ENCODE measurements at regions not wholly inside any gene's neighbourhood (a gene's known extent, or its start where the extent isn't known, plus 50 kb on each side); places are given as distances from the start of the nearest gene placed in this dataset.

- Histone ChIP-seq H3K14ac (ENCODE audit: low read length in 2 of 2) (no peak overlapping the region), H3K9me3 (ENCODE audit: control insufficient read depth, low read length) (no peaks in the 10 kb centered on the region), H2AK5ac (ENCODE audit: low read length, severe bottlenecking) (no peak overlapping the region), H3K4me3 (ENCODE audit: insufficient read depth in 1 of 2, low read depth in 1 of 2, low read length in 2 of 2) (no peak overlapping the region), H2BK15ac (ENCODE audit: low read depth, poor library complexity, severe bottlenecking) (no peak overlapping the region), H2AFZ (ENCODE audit: low read depth, low read length) (no peak overlapping the region), H3K36me3 (ENCODE audit: control insufficient read depth in 1 of 2, insufficient read depth in 2 of 2, low read depth in 1 of 2, low read length in 2 of 2) (no peaks in the 10 kb centered on the region), H2BK5ac (ENCODE audit: low read depth, low read length, poor library complexity, severe bottlenecking) (no peak overlapping the region), H4K91ac (ENCODE audit: low read length) (no peak overlapping the region), H4K8ac (ENCODE audit: low read length) (no peak overlapping the region), H3K9ac (ENCODE audit: low read length) (no peak overlapping the region), H2BK120ac (ENCODE audit: low read depth, low read length) (no peak overlapping the region), H3K4me1 (ENCODE audit: control insufficient read depth, insufficient read depth, low read depth, low read length) (no peaks in the 10 kb centered on the region), H3K23ac (ENCODE audit: low read length in 2 of 2) (no peak overlapping the region), H3K27me3 (ENCODE audit: control insufficient read depth in 1 of 2, insufficient read depth in 1 of 2, low read length in 2 of 2) (no peaks in the 10 kb centered on the region), H3K18ac (ENCODE audit: low read depth in 1 of 2, low read length in 2 of 2) (no peak overlapping the region), H3K4me2 (ENCODE audit: low read length, poor library complexity, severe bottlenecking) (no peak overlapping the region), H3K79me1 (replicated peaks; ENCODE audit: low read length, poor library complexity, severe bottlenecking) (no peaks in the 10 kb centered on the region), H3K4ac (ENCODE audit: low read depth in 1 of 2, low read length in 2 of 2) (no peak overlapping the region), H2BK12ac (ENCODE audit: low read length in 2 of 2) (no peak overlapping the region), H3K27ac (ENCODE audit: low read length, poor library complexity, severe bottlenecking) (no peak overlapping the region)
- no peak for DNase-seq
- 84% methylated on average over 5 of the region's 5 CpGs for WGBS
Observed at GRCh38 chr7:115632636-115633035, 397.9 kb downstream of the TFEC start.

- H4K8ac ChIP-seq (ENCODE audit: low read length) = no peak overlapping the region
- no peak overlapping the region for H3K4ac ChIP-seq (ENCODE audit: low read depth in 1 of 2, low read length in 2 of 2)
- WGBS = 60% methylated on average over 6 of the region's 6 CpGs
- H3K36me3 ChIP-seq (ENCODE audit: control insufficient read depth in 1 of 2, insufficient read depth in 2 of 2, low read depth in 1 of 2, low read length in 2 of 2) = no peaks in the 10 kb centered on the region
- H2BK15ac ChIP-seq (ENCODE audit: low read depth, poor library complexity, severe bottlenecking) = no peak overlapping the region
- no peak overlapping the region for H3K18ac ChIP-seq (ENCODE audit: low read depth in 1 of 2, low read length in 2 of 2)
- H3K23ac ChIP-seq (ENCODE audit: low read length in 2 of 2) = no peak overlapping the region
- no peak overlapping the region for H2BK120ac ChIP-seq (ENCODE audit: low read depth, low read length)
- no peak overlapping the region for H3K4me2 ChIP-seq (ENCODE audit: low read length, poor library complexity, severe bottlenecking)
- no peak overlapping the region for H3K9ac ChIP-seq (ENCODE audit: low read length)
- no peak overlapping the region for H3K27ac ChIP-seq (ENCODE audit: low read length, poor library complexity, severe bottlenecking)
- H2BK12ac ChIP-seq (ENCODE audit: low read length in 2 of 2) = no peak overlapping the region
- no peak overlapping the region for H2BK5ac ChIP-seq (ENCODE audit: low read depth, low read length, poor library complexity, severe bottlenecking)
- H4K91ac ChIP-seq (ENCODE audit: low read length) = no peak overlapping the region
- no peaks in the 10 kb centered on the region for H3K79me1 ChIP-seq (replicated peaks; ENCODE audit: low read length, poor library complexity, severe bottlenecking)
- no peak overlapping the region for H2AFZ ChIP-seq (ENCODE audit: low read depth, low read length)
- H2AK5ac ChIP-seq (ENCODE audit: low read length, severe bottlenecking) = no peak overlapping the region
- DNase-seq = peak; percentile 33
- H3K9me3 ChIP-seq (ENCODE audit: control insufficient read depth, low read length) = no peaks in the 10 kb centered on the region
- no peaks in the 10 kb centered on the region for H3K27me3 ChIP-seq (ENCODE audit: control insufficient read depth in 1 of 2, insufficient read depth in 1 of 2, low read length in 2 of 2)
- H3K4me3 ChIP-seq (ENCODE audit: insufficient read depth in 1 of 2, low read depth in 1 of 2, low read length in 2 of 2) = no peak overlapping the region
- no peaks in the 10 kb centered on the region for H3K4me1 ChIP-seq (ENCODE audit: control insufficient read depth, insufficient read depth, low read depth, low read length)
- H3K14ac ChIP-seq (ENCODE audit: low read length in 2 of 2) = no peak overlapping the region
Observed at GRCh38 chr7:115631782-115632181, 398.8 kb downstream of the TFEC start.

GRCh38 chr7:115630049-115630448 is 400.5 kb downstream of the TFEC start:
- Histone ChIP-seq H3K23ac (ENCODE audit: low read length in 2 of 2) (no peak overlapping the region), H3K27ac (ENCODE audit: low read length, poor library complexity, severe bottlenecking) (no peak overlapping the region), H2BK5ac (ENCODE audit: low read depth, low read length, poor library complexity, severe bottlenecking) (no peak overlapping the region), H3K4me3 (ENCODE audit: insufficient read depth in 1 of 2, low read depth in 1 of 2, low read length in 2 of 2) (no peak overlapping the region), H2BK120ac (ENCODE audit: low read depth, low read length) (no peak overlapping the region), H3K9me3 (ENCODE audit: control insufficient read depth, low read length) (no peaks in the 10 kb centered on the region), H4K91ac (ENCODE audit: low read length) (no peak overlapping the region), H4K8ac (ENCODE audit: low read length) (no peak overlapping the region), H2AK5ac (ENCODE audit: low read length, severe bottlenecking) (no peak overlapping the region), H3K36me3 (ENCODE audit: control insufficient read depth in 1 of 2, insufficient read depth in 2 of 2, low read depth in 1 of 2, low read length in 2 of 2) (no peaks in the 10 kb centered on the region), H3K79me1 (replicated peaks; ENCODE audit: low read length, poor library complexity, severe bottlenecking) (no peaks in the 10 kb centered on the region), H3K14ac (ENCODE audit: low read length in 2 of 2) (no peak overlapping the region), H3K9ac (ENCODE audit: low read length) (no peak overlapping the region), H3K4me2 (ENCODE audit: low read length, poor library complexity, severe bottlenecking) (no peak overlapping the region), H2BK12ac (ENCODE audit: low read length in 2 of 2) (no peak overlapping the region), H2BK15ac (ENCODE audit: low read depth, poor library complexity, severe bottlenecking) (no peak overlapping the region), H2AFZ (ENCODE audit: low read depth, low read length) (no peak overlapping the region), H3K18ac (ENCODE audit: low read depth in 1 of 2, low read length in 2 of 2) (no peak overlapping the region), H3K4me1 (ENCODE audit: control insufficient read depth, insufficient read depth, low read depth, low read length) (no peaks in the 10 kb centered on the region), H3K27me3 (ENCODE audit: control insufficient read depth in 1 of 2, insufficient read depth in 1 of 2, low read length in 2 of 2) (no peaks in the 10 kb centered on the region), H3K4ac (ENCODE audit: low read depth in 1 of 2, low read length in 2 of 2) (no peak overlapping the region)
- WGBS = 97% methylated on average over 4 of the region's 4 CpGs
- DNase-seq = no peak

GRCh38 chr7:115618676-115619075 is 411.9 kb downstream of the TFEC start:
- Histone ChIP-seq H3K4ac (ENCODE audit: low read depth in 1 of 2, low read length in 2 of 2) (no peak overlapping the region), H3K27ac (ENCODE audit: low read length, poor library complexity, severe bottlenecking) (no peak overlapping the region), H3K9me3 (ENCODE audit: control insufficient read depth, low read length) (no peaks in the 10 kb centered on the region), H2AK5ac (ENCODE audit: low read length, severe bottlenecking) (no peak overlapping the region), H2BK12ac (ENCODE audit: low read length in 2 of 2) (no peak overlapping the region), H3K23ac (ENCODE audit: low read length in 2 of 2) (no peak overlapping the region), H2BK15ac (ENCODE audit: low read depth, poor library complexity, severe bottlenecking) (no peak overlapping the region), H3K4me1 (ENCODE audit: control insufficient read depth, insufficient read depth, low read depth, low read length) (no peaks in the 10 kb centered on the region), H3K27me3 (ENCODE audit: control insufficient read depth in 1 of 2, insufficient read depth in 1 of 2, low read length in 2 of 2) (no peaks in the 10 kb centered on the region), H2BK5ac (ENCODE audit: low read depth, low read length, poor library complexity, severe bottlenecking) (no peak overlapping the region), H4K8ac (ENCODE audit: low read length) (no peak overlapping the region), H3K36me3 (ENCODE audit: control insufficient read depth in 1 of 2, insufficient read depth in 2 of 2, low read depth in 1 of 2, low read length in 2 of 2) (no peaks in the 10 kb centered on the region), H3K79me1 (replicated peaks; ENCODE audit: low read length, poor library complexity, severe bottlenecking) (no peaks in the 10 kb centered on the region), H4K91ac (ENCODE audit: low read length) (no peak overlapping the region), H3K14ac (ENCODE audit: low read length in 2 of 2) (no peak overlapping the region), H3K4me3 (ENCODE audit: insufficient read depth in 1 of 2, low read depth in 1 of 2, low read length in 2 of 2) (no peak overlapping the region), H3K4me2 (ENCODE audit: low read length, poor library complexity, severe bottlenecking) (no peak overlapping the region), H2AFZ (ENCODE audit: low read depth, low read length) (no peak overlapping the region), H2BK120ac (ENCODE audit: low read depth, low read length) (no peak overlapping the region), H3K9ac (ENCODE audit: low read length) (no peak overlapping the region), H3K18ac (ENCODE audit: low read depth in 1 of 2, low read length in 2 of 2) (no peak overlapping the region)
- DNase-seq = peak; percentile 52
- WGBS = 42% methylated on average over 1 of the region's 3 CpGs
